HepG2 (cell line): ENCODE measurements at regions not wholly inside any gene's neighbourhood (a gene's known extent, or its start where the extent isn't known, plus 50 kb on each side); places are given as distances from the start of the nearest gene placed in this dataset.

ENCODE experiments used
- ATAC-seq: fragments of 200-7000 bp; cut with Tn5 transposase; 3 replicates; pipeline ENCODE4 v1.9.1; 2020; ENCODE audit warnings: mild to moderate bottlenecking, moderate library complexity
- BruUV-seq: library from RNA; stranded (reverse); fragments of 400-500 nt; replicated peaks from 2 replicates; lab custom pipeline; 2021; lab: Mats Ljungman, UMichigan
- CTCF ChIA-PET: fragments of 300-600 bp; formaldehyde crosslinking; extraction: SDS; loops from one replicate; lab custom pipeline; 2021; ENCODE audit warnings: low total read pairs, inconsistent platforms, low intra/inter-chr PET ratio; lab: Yijun Ruan, JAX
- POLR2A ChIA-PET: fragments of 350-600 bp; sonication (Branson Sonifier 250); formaldehyde crosslinking; loops from one replicate; lab custom pipeline; 2020; ENCODE audit warnings: antibody characterized with exemption, inconsistent platforms; lab: Yijun Ruan, JAX
- DNase-seq: peaks from one replicate; pipeline ENCODE4 v3.0.0-alpha.2; 2015; ENCODE audit warnings: low spot score
- FAIRE-seq: peaks from 3 replicates; lab custom pipeline; 2011; peaks lifted over from hg19 to GRCh38; lab: Jason Lieb, UNC
- H2AFZ ChIP-seq: one replicate; pipeline ENCODE4 v1.6.1; 2011; ENCODE audit warnings: low read length, inconsistent platforms
- H3K27ac ChIP-seq: fragments of 300-600 bp; 3 replicates; pipeline ENCODE4 v1.8.0; 2011; ENCODE audit warnings: mixed run types, mild to moderate bottlenecking, mixed read lengths, low read length, inconsistent platforms; ENCODE audit not compliant: insufficient read depth; ENCODE audit errors: extremely low read length
- H3K27me3 ChIP-seq, 2 experiments: fragments of 200-600 bp in 1 of 2; 2 replicates in 1 of 2; 3 replicates in 1 of 2; pipeline versions ENCODE4 v1.6.0 to v1.8.0; 2011; ENCODE audit warnings: low read length in 2 of 2, mild to moderate bottlenecking in 2 of 2, moderate library complexity in 2 of 2, inconsistent platforms in 1 of 2; ENCODE audit not compliant: insufficient read depth in 2 of 2, control insufficient read depth in 1 of 2
- H3K36me3 ChIP-seq, 2 experiments: fragments of 200-600 bp in 1 of 2; replicated peaks in 1 of 2; 2 replicates in 1 of 2; 3 replicates in 1 of 2; pipeline versions ENCODE4 v1.5.1 to v1.8.0; 2011; ENCODE audit warnings: low read length in 2 of 2, inconsistent platforms in 1 of 2; ENCODE audit not compliant: insufficient read depth in 2 of 2, control insufficient read depth in 1 of 2
- H3K4me1 ChIP-seq: 2 replicates; pipeline ENCODE4 v1.5.1; 2012; ENCODE audit warnings: low read length, inconsistent platforms; ENCODE audit not compliant: insufficient read depth
- H3K4me2 ChIP-seq: 2 replicates; pipeline ENCODE4 v1.6.0; 2011; ENCODE audit warnings: low read depth, low read length, inconsistent platforms
- H3K4me3 ChIP-seq, 3 experiments: fragments of 200-600 bp in 1 of 3; sonication (generic), shearing (Covaris generic) in 1 of 3; replicated peaks in 1 of 3; 2 replicates each; pipeline ENCODE4 v1.5.1; 2011 to 2016; ENCODE audit warnings: low read length in 3 of 3, inconsistent platforms in 2 of 3, low read depth in 2 of 3, mild to moderate bottlenecking in 2 of 3, control low read depth in 1 of 3, mixed read lengths in 1 of 3; ENCODE audit not compliant: insufficient read depth in 1 of 3
- H3K79me2 ChIP-seq: one replicate; pipeline ENCODE4 v1.6.1; 2011; ENCODE audit warnings: low read length, inconsistent platforms; ENCODE audit not compliant: insufficient read depth
- H3K9ac ChIP-seq: 2 replicates; pipeline ENCODE4 v1.6.0; 2011; ENCODE audit warnings: mild to moderate bottlenecking, low read depth, low read length, inconsistent platforms; ENCODE audit not compliant: insufficient read depth
- H3K9me3 ChIP-seq: 2 replicates; pipeline ENCODE4 v1.5.1; 2012; ENCODE audit warnings: mild to moderate bottlenecking, low read length
- H4K20me1 ChIP-seq: 2 replicates; pipeline ENCODE4 v1.6.0; 2011; ENCODE audit warnings: inconsistent platforms, mild to moderate bottlenecking, low read length, moderate library complexity; ENCODE audit not compliant: insufficient read depth
- CAMTA2 ChIP-seq: sonication (generic); formaldehyde crosslinking; IDR thresholded peaks from 2 replicates; pipeline ENCODE4 v1.4.0; 2020; ENCODE audit warnings: mild to moderate bottlenecking, missing genetic modification reagents, borderline replicate concordance
- CBFB ChIP-seq: sonication (generic); formaldehyde crosslinking; IDR thresholded peaks from 2 replicates; pipeline ENCODE4 v1.4.0; 2020; ENCODE audit warnings: missing genetic modification reagents
- ESRRA ChIP-seq: sonication (generic); formaldehyde crosslinking; IDR thresholded peaks from 2 replicates; pipeline ENCODE4 v1.5.1; 2020; ENCODE audit warnings: mild to moderate bottlenecking, low read depth, missing genetic modification reagents
- KAT2B ChIP-seq: fragments of 150-350 bp; IDR thresholded peaks from 2 replicates; pipeline ENCODE4 v1.6.1; 2014; ENCODE audit warnings: low read depth, low read length, borderline replicate concordance
- MAZ ChIP-seq, 2 experiments: sonication (generic) in 1 of 2; formaldehyde crosslinking in 1 of 2; IDR thresholded peaks; 2 replicates each; pipeline versions ENCODE4 v1.5.0 to v1.6.1; 2012 to 2020; ENCODE audit warnings: low read depth in 2 of 2, mild to moderate bottlenecking in 2 of 2, borderline replicate concordance in 1 of 2, improper control_type of control experiment in 1 of 2, low read length in 1 of 2, missing genetic modification reagents in 1 of 2, moderate library complexity in 1 of 2
- NR1H2 ChIP-seq: sonication (generic); formaldehyde crosslinking; IDR thresholded peaks from 2 replicates; pipeline ENCODE4 v1.8.1; 2022; ENCODE audit warnings: low read depth, missing genetic modification reagents, borderline replicate concordance
- PAX8 ChIP-seq: sonication (generic); formaldehyde crosslinking; IDR thresholded peaks from 2 replicates; pipeline ENCODE4 v1.8.0; 2022; ENCODE audit warnings: mild to moderate bottlenecking, missing genetic modification reagents, borderline replicate concordance
- SMYD3 ChIP-seq: sonication (generic); formaldehyde crosslinking; IDR thresholded peaks from 2 replicates; pipeline ENCODE4 v1.8.1; 2023; ENCODE audit warnings: mild to moderate bottlenecking, missing genetic modification reagents
- SRSF1 ChIP-seq: fragments of 200-400 bp; formaldehyde crosslinking; optimal IDR thresholded peaks from 2 replicates; pipeline ENCODE3; 2017; ENCODE audit warnings: mild to moderate bottlenecking, low read depth, low read length, moderate library complexity
- SRSF4 ChIP-seq: fragments of 200-400 bp; formaldehyde crosslinking; IDR thresholded peaks from one replicate; pipeline ENCODE4 v1.6.1; 2018; ENCODE audit warnings: mild to moderate bottlenecking, low read depth, low read length, moderate library complexity; ENCODE audit not compliant: poor library complexity, severe bottlenecking
- THAP8 ChIP-seq: sonication (generic); formaldehyde crosslinking; IDR thresholded peaks from 2 replicates; pipeline ENCODE4 v1.5.1; 2020; ENCODE audit warnings: missing genetic modification reagents, mild to moderate bottlenecking, borderline replicate concordance
- ZFY ChIP-seq: sonication (generic); formaldehyde crosslinking; IDR thresholded peaks from 2 replicates; pipeline ENCODE4 v1.4.0; 2020; ENCODE audit warnings: missing genetic modification reagents
- ZHX1 ChIP-seq: sonication (generic); formaldehyde crosslinking; IDR thresholded peaks from 2 replicates; pipeline ENCODE4 v1.8.1; 2022; ENCODE audit warnings: low read depth, mild to moderate bottlenecking, missing genetic modification reagents
- ZNF234 ChIP-seq: sonication (generic); formaldehyde crosslinking; conservative IDR thresholded peaks from 2 replicates; pipeline ENCODE4 v1.5.1; 2020; ENCODE audit warnings: mild to moderate bottlenecking, missing genetic modification reagents
- ZNF256 ChIP-seq: sonication (generic); formaldehyde crosslinking; conservative IDR thresholded peaks from 2 replicates; pipeline ENCODE4 v1.4.0; 2020; ENCODE audit warnings: missing genetic modification reagents
- ZNF263 ChIP-seq: sonication (generic); formaldehyde crosslinking; IDR thresholded peaks from 2 replicates; pipeline ENCODE4 v1.4.0; 2020; ENCODE audit warnings: missing genetic modification reagents
- ZNF317 ChIP-seq: sonication (generic); formaldehyde crosslinking; IDR thresholded peaks from 2 replicates; pipeline ENCODE4 v1.5.0; 2020; ENCODE audit warnings: mild to moderate bottlenecking, missing genetic modification reagents
- ZNF580 ChIP-seq: IDR thresholded peaks from 2 replicates; pipeline ENCODE4 v1.6.1; 2016; ENCODE audit warnings: low read depth, borderline replicate concordance
- ZSCAN29 ChIP-seq: sonication (generic); formaldehyde crosslinking; conservative IDR thresholded peaks from 2 replicates; pipeline ENCODE4 v1.4.0; 2020; ENCODE audit warnings: mild to moderate bottlenecking, missing genetic modification reagents
- WGBS: methylation state at CpG from one replicate; pipeline ENCODE4 v1.1.6; 2017; ENCODE audit warnings: low lambda C conversion rate; 5-methylcytosine and 5-hydroxymethylcytosine counted together
- in situ Hi-C: cut with HindIII; loops from 2 replicates; pipeline ENCODE4 v1.10.0; 2017; ENCODE audit warnings: low pct_unique_long_range_greater_than_20kb; ENCODE audit not compliant: extremely low pct_ligation_motif_present
- intact Hi-C: fragments of 100-400 bp; cut with micrococcal nuclease; formaldehyde crosslinking; loops from one replicate; pipeline ENCODE4 v1.10.0; 2022; ENCODE audit not compliant: unreplicated experiment
- TF ChIP-seq, protein P1 (sequence below): sonication (generic); formaldehyde crosslinking; IDR thresholded peaks from 2 replicates; pipeline ENCODE4 v1.8.0; 2022; ENCODE audit warnings: mild to moderate bottlenecking, missing genetic modification reagents, moderate library complexity

- TF ChIP-seq ZHX1 (CRISPR knock-in tag) (no peak), THAP8 (no peak), KAT2B (no peak), MAZ (IDR thresholded peaks at IDR 0.05; ENCODE audit: borderline replicate concordance, low read depth, low read length) (no peak), MAZ (CRISPR knock-in tag; IDR thresholded peaks at IDR 0.05; ENCODE audit: low read depth) (no peak), CAMTA2 (CRISPR knock-in tag) (no peak), ZSCAN29 (CRISPR knock-in tag) (no peak), CBFB (no peak), ZNF317 (CRISPR knock-in tag) (no peak)
These were observed 251.6 kb upstream of the SOX4 start (continued) for GRCh38 chr6:21341910-21342309.

DNA sequence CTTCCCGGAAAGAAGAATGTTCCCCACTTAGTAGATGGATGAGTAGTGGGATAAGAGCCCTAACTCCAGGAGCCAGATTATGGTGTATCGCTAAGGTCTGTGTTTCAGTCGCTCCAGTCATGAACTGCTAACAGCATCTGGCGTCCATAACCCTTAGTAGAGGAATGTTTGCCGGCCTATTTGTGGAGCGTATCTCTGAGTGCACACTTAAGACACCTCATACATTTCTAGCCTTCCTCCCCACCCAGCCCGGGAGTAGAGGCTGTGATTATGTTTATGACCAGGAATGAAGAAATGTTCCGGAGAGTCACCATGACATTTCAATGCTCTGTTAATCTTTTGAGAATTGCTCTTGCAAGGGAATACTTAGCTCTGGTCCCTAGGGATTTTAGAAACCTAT, 251.1 kb upstream of the SOX4 start:
- Histone ChIP-seq H3K9ac (no peak overlapping the region), H4K20me1 (no peaks in the 10 kb centered on the region), H3K36me3 (no peaks in the 10 kb centered on the region), H3K27ac (no peak overlapping the region), H3K9me3 (no peaks in the 10 kb centered on the region), H3K27me3 (peaks cover 0 to 2% of the 10 kb centered on the region in 2 experiments; a peak in 2 of 5 replicates), H2AFZ (no peak overlapping the region), H3K4me2 (no peak overlapping the region), H3K79me2 (no peaks in the 10 kb centered on the region), H3K4me1 (no peaks in the 10 kb centered on the region), H3K4me3 (no peak overlapping the region)
- DNase-seq (no peak), FAIRE-seq (no peak), ATAC-seq (no peak)
- BruUV-seq: no TSS peak
- intact Hi-C loops: no loop called here
- ChIA-PET POLR2A (no interaction called here), CTCF (no interaction called here)
- TF ChIP-seq, protein P1, sequence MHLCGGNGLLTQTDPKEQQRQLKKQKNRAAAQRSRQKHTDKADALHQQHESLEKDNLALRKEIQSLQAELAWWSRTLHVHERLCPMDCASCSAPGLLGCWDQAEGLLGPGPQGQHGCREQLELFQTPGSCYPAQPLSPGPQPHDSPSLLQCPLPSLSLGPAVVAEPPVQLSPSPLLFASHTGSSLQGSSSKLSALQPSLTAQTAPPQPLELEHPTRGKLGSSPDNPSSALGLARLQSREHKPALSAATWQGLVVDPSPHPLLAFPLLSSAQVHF: no peak
- TF ChIP-seq ZNF580 (CRISPR knock-in tag) (no peak), ZNF234 (CRISPR knock-in tag) (no peak), NR1H2 (CRISPR knock-in tag) (no peak), ZNF256 (CRISPR knock-in tag) (no peak), ESRRA (CRISPR knock-in tag) (no peak), SRSF1 (no peak), ZFY (CRISPR knock-in tag) (no peak), SMYD3 (no peak), SRSF4 (no peak), ZNF263 (CRISPR knock-in tag) (no peak), PAX8 (CRISPR knock-in tag) (no peak)
- in situ Hi-C loops: loop anchor here (10.0 kb wide), 1 partner anchor 242 kb away; no protein-coding TSS in a partner anchor
- WGBS: 68% methylated on average over 8 of the region's 8 CpGs
